HG03196 (cell line): ENCODE measurements at regions not wholly inside any gene's neighbourhood (a gene's known extent, or its start where the extent isn't known, plus 50 kb on each side); places are given as distances from the start of the nearest gene placed in this dataset.

ENCODE experiments used
- ATAC-seq: cut with Tn5 transposase; IDR thresholded peaks from one replicate; pipeline ENCODE4 v1.9.1; 2021; ENCODE audit not compliant: unreplicated experiment

GRCh38 chr4:53695540-53696463 is 104.5 kb upstream of the LNX1 start:
- no peak for ATAC-seq

- ATAC-seq, result no peak
Measured at GRCh38 chr4:53694666-53695065, 103.4 kb upstream of the LNX1 start.

- no peak for ATAC-seq
Measured at GRCh38 chr4:53693909-53694308, 102.6 kb upstream of the LNX1 start.

DNA sequence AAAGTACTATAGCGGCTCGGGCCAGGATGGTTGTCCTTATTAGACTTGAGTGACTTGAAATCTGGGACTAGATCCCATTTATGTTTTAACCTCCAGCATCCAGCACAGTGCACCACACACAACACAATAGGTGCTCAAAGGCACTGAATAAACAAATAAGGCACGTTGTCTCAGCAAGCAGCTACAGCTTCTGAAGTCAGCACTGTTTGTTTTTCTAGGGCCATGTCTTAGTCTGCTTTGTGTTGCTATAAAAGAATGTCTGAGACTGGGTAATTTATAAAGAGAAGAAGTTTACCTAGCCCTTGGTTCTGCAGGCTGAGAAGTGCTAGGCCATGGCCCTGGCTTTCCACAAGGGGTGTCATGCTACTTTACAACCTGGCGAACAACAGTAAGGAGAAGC is 102.1 kb upstream of the LNX1 start:
- ATAC-seq, result no peak

DNA sequence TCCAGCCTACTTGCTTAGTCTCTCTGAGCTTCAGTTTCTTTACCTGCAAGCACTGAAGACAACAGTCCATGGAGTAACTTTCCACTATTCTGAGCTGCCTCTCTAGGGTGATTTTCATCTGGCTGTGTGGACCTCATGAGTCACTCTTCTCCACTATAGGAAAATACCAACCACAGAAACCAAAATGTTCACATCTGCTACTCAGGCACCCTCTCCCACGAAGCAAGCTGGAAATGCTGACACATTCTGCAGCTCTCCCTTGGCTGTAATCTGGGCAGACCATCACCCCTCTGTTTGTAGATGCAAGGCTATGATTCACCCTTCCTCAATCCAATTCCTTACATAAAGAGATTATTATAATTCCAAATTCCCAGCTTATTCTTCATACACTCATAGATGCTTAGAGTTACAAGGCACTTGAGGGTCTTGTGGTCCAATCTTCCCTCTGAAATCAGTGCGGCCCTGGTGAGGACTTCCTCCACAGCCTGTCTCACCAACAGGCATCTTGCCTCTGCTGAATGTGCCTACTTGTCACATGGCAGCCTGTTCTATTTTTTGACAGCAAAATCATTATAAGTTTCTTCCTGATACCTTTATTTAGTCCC is 97.0 kb upstream of the LNX1 start:
- peak; percentile 88 for ATAC-seq

DNA sequence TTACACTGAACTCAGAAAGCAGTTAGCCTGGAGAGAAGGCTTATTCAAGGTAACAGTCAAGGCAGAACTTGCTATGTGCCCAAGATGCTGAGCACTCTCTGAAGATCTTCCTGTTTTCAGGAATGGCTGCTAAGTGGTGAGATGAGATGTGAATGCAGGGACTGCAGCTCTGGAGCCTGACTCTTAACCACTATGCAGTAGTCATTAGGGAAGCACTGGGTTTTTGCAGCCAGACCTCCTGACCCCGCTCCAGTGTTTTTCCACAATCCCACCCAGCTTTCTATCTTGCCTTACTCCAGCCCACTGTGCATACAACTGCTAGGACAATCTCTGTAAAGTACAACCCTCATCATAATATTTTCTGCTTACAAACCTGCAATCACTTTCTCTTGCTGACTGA is 95.2 kb upstream of the LNX1 start:
- ATAC-seq, result no peak

GRCh38 chr4:53684136-53685130 is 93.1 kb upstream of the LNX1 start:
- no peak for ATAC-seq

- ATAC-seq, result no peak
Measured at GRCh38 chr4:53682908-53683307, 91.6 kb upstream of the LNX1 start.

DNA sequence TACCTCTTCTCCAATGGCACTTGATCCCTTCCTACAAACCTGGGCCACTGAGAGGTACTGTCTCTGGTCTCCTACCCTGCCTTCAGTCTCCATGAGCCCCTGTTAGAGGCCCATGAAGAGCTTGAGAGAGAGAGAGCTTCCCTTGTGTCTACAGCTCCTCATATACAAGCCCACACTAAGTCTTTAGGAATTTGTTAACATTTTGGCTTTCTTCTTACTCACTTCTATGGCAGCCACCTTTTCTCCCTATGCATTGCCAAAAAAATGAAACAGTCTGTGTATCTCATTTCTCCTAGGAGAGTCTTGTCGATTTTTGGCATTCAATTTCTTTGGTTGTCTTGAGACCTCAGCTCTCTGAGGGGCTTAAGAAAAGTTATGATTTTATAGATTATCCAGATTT is 90.9 kb upstream of the LNX1 start:
- no peak for ATAC-seq

- ATAC-seq, result no peak
Measured at GRCh38 chr4:53680598-53680997, 89.3 kb upstream of the LNX1 start.

- no peak for ATAC-seq
Measured at GRCh38 chr4:53680168-53680567, 88.9 kb upstream of the LNX1 start.

- ATAC-seq, result no peak
Measured at GRCh38 chr4:53676402-53676871, 85.2 kb upstream of the LNX1 start.

DNA sequence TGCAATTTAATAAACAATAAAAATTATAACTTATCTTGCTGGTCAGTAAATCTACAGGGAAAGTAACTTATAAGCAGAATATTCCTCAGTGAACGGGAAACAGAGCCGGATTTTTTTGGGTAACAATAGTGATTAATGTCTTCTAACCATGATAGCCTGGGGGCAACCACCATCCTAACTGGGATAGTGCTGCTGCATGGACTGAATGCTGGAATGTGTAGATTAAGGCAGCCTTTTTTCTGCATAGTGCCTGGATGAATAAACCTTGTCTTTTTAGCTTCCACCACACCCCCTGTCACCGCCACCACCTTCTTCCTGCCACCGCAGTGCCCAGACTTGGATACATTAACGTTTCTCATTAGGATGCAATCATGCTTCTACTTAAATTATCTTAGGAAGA is 83.6 kb upstream of the LNX1 start:
- no peak for ATAC-seq

DNA sequence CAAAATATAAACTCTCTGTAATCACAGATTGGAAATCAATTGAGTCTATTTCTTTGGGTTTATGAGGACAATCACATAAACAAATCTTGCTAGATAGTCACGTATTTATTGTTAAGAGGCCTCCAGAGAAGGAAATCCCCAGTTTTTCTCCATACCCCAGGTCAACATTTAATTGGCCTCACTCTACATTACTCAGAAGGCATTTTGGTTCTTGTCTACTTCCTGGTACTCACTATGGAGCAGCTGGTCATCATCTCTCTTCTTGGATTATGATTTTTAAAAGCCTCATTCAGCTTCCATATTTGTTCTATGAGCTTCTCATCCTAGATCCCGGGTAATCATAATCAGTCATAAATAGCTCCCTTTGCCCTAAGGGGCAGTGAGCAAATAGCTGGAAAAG is 81.6 kb upstream of the LNX1 start:
- no peak for ATAC-seq

DNA sequence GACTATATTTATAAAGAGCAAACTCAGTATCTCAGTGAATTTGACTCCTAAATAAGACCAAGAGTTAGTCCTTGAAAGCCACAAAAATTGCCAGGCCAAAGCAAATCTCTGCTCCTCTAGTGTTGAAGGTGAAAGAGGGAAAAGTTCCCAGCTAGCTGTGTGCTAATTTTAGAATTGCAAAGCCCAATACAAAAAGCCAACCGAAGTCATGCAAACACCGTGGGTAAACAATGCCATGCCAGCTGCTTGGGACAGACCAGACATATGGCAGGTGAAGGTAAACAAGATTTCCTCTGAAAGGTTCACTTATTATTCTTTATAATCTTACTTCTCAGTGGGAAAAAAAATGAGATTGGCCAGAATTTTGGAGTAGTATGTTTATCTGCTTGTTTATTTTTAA is 80.5 kb upstream of the LNX1 start:
- ATAC-seq, result no peak

DNA sequence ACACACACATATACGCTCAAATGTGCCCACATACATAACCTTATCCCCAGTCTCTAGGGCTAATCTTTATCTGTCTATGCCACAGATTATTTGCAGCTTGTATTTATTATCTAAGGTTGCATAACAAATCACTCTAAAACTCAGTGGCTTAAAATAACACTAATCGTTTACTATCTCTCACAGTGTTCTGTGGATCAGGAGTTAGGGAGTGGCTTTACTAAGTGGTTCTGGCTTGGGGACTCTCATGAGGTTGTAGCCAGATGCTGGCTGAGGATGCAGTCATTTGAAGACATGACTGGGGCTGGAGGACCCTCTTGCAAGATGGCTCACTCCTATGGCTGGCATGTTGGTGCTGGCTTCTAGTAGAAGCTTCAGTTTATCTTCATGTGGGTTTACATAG is 68.5 kb upstream of the LNX1 start:
- ATAC-seq, result no peak

DNA sequence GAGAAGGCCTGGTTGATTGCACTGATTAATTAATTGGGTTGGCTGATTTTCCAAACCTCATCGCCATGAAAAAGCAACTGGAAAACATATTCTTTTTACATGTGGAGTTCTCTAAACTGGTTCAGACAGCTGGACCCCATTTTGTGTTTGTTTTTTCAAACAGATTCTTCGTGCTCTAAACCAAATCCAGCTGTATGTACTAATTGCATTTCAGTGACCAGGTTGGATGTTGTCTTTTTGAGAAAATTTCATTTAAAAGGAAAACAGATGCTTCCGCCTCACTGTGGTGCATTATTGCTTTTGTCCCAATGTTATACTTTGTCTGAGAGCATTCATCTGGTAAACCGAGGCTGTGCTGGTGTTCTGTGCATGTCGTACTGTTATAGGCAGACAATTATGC is 67.8 kb upstream of the LNX1 start:
- no peak for ATAC-seq

GRCh38 chr4:53658029-53658428 is 66.7 kb upstream of the LNX1 start:
- ATAC-seq, result no peak

DNA sequence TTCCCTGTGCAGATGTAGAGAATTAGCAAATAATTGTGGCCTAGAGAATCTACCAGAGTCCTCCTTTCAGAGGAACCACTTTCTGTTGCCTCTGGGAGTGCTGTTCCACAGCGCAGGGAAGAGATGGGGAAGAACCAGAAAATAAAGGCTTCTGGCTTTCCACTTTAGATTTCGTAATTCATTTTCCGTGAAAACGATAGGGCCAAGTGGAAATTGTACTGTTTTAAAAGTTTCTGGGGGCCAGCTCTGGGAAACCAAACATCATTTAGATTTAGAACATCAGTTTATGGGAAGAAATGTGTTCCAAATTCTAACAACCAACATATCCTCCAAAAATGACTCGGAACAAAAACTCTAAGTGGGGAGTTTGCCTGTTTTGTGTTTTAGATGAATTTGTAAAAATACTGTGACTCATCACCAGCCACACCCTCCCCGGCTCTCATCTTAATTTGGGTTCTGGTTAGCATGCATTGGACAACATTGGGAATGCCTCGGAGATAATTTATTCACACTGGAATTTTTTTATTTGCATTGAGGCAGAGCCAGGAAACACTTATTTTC is 65.2 kb upstream of the LNX1 start:
- no peak for ATAC-seq

DNA sequence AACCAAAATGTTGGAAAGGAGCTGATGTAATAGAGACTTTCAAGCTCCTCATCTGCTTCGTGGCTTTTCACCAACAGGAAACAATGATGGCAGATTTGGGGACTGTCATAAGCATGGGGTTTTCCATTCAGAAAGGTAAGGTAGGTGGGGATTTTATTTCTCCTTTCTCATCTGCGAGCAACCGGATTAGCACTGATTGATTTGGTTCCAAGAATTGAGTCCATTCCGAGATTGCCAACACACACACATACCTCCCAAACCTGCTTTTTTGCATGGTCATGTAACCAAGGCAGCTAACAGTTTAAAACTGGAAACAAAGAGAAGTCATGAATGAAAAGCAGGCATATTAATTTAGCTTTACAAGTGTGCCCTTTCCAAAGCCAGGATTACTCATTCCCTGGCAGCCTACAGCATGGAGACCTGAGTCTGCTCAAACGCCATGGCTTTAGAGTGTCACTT is 63.0 kb upstream of the LNX1 start:
- ATAC-seq, result no peak
